Middle frontal gyrus (tissue), 1 donor: ENCODE measurements at regions not wholly inside any gene's neighbourhood (a gene's known extent, or its start where the extent isn't known, plus 50 kb on each side); places are given as distances from the start of the nearest gene placed in this dataset.

Experiments
- DNase-seq: peaks from one replicate; pipeline ENCODE4 v3.0.0-alpha.2; 2015; ENCODE audit warnings: low spot score; ENCODE audit errors: extremely low spot score

GRCh38 chr11:109857637-109858036, 235.6 kb upstream of the ZC3H12C start:
- no peak for DNase-seq

DNA sequence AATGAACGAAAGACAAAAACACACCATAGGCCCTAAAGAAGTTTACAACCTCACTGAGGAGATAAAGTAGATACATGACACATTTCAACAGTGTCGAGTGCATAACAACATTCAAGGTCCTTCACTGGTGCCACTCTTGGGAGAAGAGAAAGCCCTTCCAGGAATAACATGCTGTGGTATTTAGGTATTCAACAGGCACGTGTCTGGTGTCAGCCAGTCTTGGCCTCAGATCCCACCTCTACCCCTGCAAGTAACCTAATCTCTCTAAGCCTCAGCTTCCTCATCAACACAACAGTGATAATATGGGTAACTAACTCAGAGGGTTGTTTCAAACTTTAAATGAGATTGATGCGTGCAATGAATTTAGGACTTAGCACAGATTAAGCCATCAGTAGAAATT, 235.0 kb upstream of the ZC3H12C start:
- no peak for DNase-seq

- no peak for DNase-seq
These were observed 234.0 kb upstream of the ZC3H12C start for GRCh38 chr11:109859045-109859724.

DNA sequence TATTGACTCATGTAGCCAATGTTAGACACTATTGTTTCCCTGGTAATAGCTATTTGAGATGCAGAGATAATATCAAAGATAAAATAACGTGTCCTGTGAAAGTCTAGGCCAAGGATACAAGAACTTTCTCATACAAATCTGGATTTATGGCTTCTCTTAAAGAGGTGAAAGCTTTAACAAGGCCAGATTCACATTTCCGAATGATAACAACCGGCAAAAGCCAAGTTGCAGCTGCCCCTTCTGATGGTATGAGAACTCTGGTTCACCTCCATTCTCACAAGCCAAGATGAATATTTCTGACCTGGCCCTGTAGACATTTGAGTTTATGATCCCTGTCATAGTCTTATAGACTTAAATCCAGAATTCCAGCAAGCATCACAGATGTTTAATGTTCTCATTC, 230.4 kb upstream of the ZC3H12C start:
- no peak for DNase-seq

DNA sequence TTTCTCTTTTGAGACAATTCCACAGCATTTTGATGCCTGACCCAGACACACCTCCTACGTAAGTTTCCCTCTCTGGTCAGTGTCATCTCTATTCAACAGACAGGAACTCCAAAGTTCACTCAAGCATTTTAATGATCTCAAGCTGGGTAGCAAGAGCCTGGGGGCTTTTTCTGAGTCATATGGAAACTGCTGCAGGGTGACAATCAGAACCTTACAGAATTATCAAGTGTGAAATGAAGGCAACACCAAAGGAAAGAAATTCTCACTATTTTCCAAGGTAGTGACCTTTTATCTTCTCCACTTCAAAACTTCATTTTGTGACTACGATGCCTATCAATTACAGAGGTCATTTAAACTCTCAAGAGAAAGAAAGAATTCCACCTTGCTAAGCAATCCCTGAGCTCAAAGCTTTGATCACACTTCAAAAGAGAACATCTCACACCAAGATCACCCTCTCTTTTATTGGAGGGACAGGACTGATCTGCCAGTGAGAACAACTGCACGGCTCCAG, 229.0 kb upstream of the ZC3H12C start:
- no peak for DNase-seq

- DNase-seq: no peak
These were observed 228.2 kb upstream of the ZC3H12C start for GRCh38 chr11:109864834-109865547.

- DNase-seq: peak; percentile 57
These were observed 227.5 kb upstream of the ZC3H12C start for GRCh38 chr11:109865548-109866186.

GRCh38 chr11:109867784-109868183, 225.4 kb upstream of the ZC3H12C start:
- DNase-seq: no peak

DNA sequence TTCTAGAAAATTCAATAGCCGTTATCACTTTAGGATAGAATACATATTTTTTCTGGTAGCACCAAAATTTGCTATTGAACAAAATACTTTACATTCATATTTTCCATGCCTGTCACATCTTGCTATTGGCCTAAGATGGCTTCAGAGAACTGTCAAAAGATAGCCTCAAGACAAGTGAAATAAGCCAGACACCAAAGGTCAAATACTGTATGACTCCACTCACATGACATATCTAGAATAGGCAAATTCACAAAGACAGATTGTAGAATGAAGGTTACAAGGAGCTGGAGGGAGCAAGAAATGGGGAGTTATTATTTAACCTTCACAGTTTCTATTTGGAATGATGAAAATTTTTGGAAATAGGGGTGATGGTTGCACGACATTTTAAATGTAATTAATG, 223.7 kb upstream of the ZC3H12C start:
- DNase-seq: no peak

DNA sequence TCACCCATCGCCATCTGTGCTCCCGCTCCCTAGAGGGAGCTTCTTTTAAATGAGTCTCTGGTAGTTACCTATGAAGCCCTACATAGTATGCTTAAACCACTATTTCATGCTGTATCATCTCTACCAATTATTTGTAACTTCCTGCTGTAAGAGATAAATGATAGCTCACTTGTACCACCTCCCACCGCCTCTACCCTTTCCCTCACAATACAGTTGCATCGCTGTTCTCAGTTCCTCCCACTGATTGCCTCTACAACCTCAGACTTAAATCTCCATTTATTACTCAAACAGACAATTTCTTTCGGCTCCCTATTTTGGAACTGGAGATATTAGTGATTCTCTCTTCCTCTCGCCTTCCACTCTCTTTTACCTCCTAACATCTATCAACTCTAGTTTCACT, 222.9 kb upstream of the ZC3H12C start:
- DNase-seq: no peak

DNA sequence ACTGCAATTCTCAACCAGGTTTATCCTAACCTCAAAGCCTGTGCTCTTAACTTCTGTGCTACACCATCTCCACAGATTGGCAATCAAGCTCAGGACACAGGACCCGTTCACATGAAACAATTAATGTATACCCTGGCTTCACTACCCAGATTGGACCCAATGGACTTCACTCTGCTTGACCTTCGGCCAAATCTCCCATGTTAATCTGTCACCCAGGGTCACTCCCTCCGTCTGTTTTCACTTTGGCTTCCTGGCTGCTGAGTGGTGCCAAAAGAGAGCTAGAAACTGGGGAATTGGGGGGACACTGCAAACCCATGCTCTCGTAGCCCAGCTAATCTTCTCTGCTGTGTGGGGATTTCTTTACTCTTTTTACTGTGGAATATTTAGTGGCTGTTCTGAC, 216.1 kb upstream of the ZC3H12C start:
- no peak for DNase-seq

GRCh38 chr11:109884501-109884900, 208.7 kb upstream of the ZC3H12C start:
- no peak for DNase-seq

GRCh38 chr11:109885006-109885405, 208.2 kb upstream of the ZC3H12C start:
- no peak for DNase-seq

GRCh38 chr11:109892321-109892794, 200.8 kb upstream of the ZC3H12C start:
- no peak for DNase-seq

DNA sequence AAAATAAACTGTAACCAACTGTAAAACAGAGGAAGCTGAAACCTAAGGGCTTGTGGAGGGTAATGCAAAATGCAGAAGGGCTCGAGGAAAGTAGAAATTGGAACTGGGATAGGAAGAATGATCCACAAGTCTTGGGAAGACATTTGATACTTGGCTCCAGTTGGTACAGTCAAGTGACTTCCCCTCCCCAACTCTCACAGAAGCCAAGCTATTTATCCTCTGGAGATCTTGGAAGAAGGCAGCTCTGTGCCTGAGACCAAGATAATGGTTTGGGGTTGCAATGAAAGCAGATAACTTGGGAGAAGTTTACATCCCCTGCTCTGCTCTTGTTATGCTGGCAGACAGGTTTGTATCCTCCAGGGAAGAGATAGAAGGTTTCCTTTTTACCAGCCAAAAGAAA, 198.9 kb upstream of the ZC3H12C start:
- no peak for DNase-seq

DNA sequence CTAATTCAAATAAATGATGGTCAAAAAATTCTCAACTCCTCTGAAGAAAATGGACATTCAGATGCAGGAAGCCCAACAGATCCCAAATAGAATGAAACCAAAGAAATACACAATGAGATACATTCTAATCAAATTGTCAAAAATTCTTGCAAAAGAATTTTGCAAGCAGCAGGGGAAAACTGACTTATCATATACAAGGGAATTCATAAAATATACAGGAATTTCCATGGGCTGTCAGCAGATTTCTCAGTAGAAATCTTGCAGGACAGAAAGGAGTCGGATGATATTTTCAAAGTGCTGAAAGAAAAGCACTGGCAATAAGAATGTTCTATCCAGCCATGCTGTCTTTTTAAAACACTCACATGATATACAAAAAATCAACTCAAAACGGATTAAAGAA, 194.6 kb upstream of the ZC3H12C start:
- no peak for DNase-seq

DNA sequence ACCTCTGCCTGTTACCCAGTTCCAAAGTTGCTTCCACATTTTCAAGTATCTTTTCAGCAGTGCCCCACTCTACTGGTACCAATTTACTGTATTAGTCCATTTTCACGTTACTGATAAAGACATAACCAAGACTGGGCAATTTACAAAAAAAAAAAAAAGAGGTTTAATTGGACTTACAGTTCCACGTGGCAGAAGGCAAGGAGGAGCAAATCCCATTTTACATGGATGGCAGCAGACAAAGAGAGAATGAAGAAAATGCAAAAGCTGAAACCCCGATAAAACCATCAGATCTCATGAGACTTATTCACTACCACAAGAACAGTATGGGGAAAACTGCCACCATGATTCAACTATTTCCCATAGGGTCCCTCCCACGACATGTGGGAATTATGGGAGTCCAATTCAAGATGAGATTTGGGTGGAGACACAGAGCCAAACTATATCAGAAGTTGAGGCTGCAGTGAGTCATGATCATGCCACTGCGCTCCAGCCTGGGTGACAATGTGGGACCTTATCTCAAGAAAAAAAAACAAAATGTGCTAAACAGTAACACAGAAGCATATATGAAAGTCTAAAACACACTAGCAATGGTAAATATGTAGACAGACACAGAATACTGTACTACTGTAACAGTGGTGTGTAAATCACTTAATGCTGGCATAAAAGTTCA, 190.3 kb upstream of the ZC3H12C start:
- DNase-seq: no peak

DNA sequence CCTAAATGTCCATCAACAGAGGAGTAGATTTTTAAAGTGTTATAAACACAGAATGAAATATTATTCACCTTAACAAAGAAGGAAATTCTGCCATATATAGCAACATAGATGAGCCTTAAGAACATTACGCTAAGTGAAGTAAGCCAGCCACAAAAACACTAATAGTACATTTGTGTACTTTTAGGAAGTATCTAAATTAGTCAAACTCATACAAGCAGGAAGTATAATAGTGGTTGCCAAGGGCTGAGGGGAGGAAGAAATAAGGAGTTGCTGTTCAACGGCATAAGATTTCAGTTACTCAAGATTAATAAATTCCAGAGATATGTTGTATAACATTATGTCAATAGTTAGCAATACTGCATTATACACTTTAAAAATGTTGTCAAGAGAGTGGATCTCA, 181.7 kb upstream of the ZC3H12C start:
- no peak for DNase-seq

GRCh38 chr11:109914038-109914437, 179.2 kb upstream of the ZC3H12C start:
- DNase-seq: no peak

- no peak for DNase-seq
These were observed 178.2 kb upstream of the ZC3H12C start for GRCh38 chr11:109914809-109915653.

DNA sequence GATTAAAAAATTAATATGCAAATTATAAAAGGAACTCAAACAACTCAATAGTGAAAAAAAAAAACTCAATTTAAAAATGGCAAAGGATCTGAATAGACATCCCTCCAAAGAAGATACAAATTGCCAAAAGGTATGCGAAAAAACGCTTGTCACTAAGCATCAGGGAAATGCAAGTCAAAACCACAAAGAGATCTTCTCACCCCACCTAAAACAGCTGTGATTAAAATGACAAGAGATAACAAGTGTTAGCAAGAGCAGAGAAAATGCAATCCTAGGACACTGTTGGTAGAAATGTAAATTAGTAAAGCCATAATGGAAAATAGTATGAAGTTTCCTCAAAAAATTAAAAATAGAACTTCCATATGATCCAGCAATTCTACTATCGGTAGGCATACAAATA, 166.3 kb upstream of the ZC3H12C start:
- DNase-seq: no peak
